ENCODE measurements at regions not wholly inside any gene's neighbourhood (a gene's known extent, or its start where the extent isn't known, plus 50 kb on each side); places are given as distances from the start of the nearest gene placed in this dataset.

DNA sequence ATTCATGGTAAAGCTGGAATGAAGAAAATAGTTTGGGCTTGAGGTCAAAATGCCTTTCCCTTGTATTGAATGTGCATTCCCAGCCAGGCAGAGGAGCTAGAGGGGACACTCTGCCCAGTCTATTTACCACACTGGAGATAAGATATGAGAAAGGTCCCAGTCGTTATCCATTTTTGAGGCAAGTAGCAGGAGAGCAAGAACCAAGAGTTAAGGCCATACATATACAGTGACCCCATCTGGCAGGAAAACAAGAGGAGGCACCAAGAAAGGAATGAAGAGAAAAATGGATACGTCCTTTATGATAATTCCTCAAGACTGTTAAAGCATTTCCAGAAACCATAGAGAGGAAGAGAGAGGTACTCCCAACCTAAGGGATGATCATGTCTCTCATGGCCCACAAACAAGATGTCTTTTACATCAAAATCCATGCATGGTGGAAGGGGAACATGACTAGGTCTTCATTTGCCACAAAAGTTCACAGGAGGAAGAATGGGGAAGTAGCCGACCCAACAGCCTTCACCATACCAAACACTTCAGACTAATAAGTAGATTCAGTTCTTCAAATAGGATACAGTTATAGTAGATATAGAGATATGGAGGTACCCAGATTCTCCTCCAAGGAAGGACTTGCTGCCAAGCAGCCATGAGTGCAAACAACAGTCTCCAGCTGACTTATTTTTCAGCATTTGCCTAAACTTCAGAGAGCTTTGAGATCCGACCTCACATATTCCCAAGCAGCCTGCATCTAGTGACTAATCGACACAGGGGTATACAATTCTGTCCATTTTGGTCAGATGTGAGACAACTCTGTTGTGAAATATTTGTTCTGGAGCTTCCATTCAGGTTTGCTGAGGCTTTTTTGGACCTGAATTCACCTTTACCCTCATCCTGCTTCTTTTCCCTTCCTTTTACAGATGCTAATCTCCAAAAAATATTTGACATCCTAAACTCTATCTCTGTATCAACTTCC is 61.1 kb upstream of the CCDC71L start:
- TF ChIP-seq POLR2A (IDR thresholded peaks at IDR 0.05; ENCODE audit: low read depth, low read length), result no peak
- no peak for TF ChIP-seq TAF1 (IDR thresholded peaks at IDR 0.05; ENCODE audit: borderline replicate concordance, low read depth, low read length)
- TF ChIP-seq POLR2AphosphoS5 (IDR thresholded peaks at IDR 0.05; ENCODE audit: low read depth, low read length), result no peak
